ENCODE measurements at regions not wholly inside any gene's neighbourhood (a gene's known extent, or its start where the extent isn't known, plus 50 kb on each side); places are given as distances from the start of the nearest gene placed in this dataset.

DNA sequence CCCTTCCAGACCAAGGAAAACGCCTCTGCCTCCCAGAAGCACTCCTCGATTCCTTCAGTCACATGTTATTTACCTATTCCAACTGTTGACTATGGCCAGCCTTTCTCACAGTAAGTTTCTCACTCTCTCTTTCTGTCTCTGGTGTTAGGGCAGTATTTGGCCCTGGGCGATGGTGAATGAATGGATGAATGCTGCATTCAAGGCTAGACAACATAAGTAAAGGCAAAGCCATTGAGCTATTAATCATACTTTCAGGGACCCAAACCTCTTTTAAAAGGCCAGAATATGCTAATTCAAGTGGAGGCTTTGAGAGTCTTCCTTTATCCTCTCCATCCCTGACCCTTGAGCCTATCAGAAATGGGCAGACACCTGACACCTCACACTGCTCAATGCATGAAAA lies 78.5 kb downstream of the SEC61B start:
- TF ChIP-seq CTCF (conservative IDR thresholded peaks at IDR 0.05; ENCODE audit: low read depth, low read length): no peak
- no peak for TF ChIP-seq EZH2 (IDR thresholded peaks at IDR 0.05; ENCODE audit: low read length, unreplicated experiment)
- TF ChIP-seq EZH2phosphoT487 (IDR thresholded peaks at IDR 0.05; ENCODE audit: borderline replicate concordance, low read length): no peak

Measured in PC-3 (cell line).